ENCODE measurements at regions not wholly inside any gene's neighbourhood (a gene's known extent, or its start where the extent isn't known, plus 50 kb on each side); places are given as distances from the start of the nearest gene placed in this dataset.

GRCh38 chr1:60866226-60866900, 216.0 kb upstream of the NFIA start:
- TF ChIP-seq, protein P1, sequence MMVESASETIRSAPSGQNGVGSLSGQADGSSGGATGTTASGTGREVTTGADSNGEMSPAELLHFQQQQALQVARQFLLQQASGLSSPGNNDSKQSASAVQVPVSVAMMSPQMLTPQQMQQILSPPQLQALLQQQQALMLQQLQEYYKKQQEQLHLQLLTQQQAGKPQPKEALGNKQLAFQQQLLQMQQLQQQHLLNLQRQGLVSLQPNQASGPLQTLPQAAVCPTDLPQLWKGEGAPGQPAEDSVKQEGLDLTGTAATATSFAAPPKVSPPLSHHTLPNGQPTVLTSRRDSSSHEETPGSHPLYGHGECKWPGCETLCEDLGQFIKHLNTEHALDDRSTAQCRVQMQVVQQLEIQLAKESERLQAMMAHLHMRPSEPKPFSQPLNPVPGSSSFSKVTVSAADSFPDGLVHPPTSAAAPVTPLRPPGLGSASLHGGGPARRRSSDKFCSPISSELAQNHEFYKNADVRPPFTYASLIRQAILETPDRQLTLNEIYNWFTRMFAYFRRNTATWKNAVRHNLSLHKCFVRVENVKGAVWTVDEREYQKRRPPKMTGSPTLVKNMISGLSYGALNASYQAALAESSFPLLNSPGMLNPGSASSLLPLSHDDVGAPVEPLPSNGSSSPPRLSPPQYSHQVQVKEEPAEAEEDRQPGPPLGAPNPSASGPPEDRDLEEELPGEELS (CRISPR knock-in tag; IDR thresholded peaks at IDR 0.05): no peak
- TF ChIP-seq, protein P2, sequence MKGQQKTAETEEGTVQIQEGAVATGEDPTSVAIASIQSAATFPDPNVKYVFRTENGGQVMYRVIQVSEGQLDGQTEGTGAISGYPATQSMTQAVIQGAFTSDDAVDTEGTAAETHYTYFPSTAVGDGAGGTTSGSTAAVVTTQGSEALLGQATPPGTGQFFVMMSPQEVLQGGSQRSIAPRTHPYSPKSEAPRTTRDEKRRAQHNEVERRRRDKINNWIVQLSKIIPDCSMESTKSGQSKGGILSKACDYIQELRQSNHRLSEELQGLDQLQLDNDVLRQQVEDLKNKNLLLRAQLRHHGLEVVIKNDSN (CRISPR knock-in tag; IDR thresholded peaks at IDR 0.05): no peak
- TF ChIP-seq ZNF263 (CRISPR knock-in tag; IDR thresholded peaks at IDR 0.05; ENCODE audit: low read depth): no peak
- TF ChIP-seq NFE2L1 (CRISPR knock-in tag; IDR thresholded peaks at IDR 0.05): no peak
- no peak for TF ChIP-seq ZNF416 (CRISPR knock-in tag; IDR thresholded peaks at IDR 0.05)
- no peak for TF ChIP-seq ZNF219 (CRISPR knock-in tag; IDR thresholded peaks at IDR 0.05; ENCODE audit: borderline replicate concordance)
- TF ChIP-seq, protein P3, sequence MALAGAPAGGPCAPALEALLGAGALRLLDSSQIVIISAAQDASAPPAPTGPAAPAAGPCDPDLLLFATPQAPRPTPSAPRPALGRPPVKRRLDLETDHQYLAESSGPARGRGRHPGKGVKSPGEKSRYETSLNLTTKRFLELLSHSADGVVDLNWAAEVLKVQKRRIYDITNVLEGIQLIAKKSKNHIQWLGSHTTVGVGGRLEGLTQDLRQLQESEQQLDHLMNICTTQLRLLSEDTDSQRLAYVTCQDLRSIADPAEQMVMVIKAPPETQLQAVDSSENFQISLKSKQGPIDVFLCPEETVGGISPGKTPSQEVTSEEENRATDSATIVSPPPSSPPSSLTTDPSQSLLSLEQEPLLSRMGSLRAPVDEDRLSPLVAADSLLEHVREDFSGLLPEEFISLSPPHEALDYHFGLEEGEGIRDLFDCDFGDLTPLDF (CRISPR knock-in tag; IDR thresholded peaks at IDR 0.05): no peak
- Mint-ChIP-seq H3K4me3 (no peak overlapping the region), H3K27me3 (ENCODE audit: low read depth) (no peaks in the 10 kb centered on the region), H3K4me1 (peaks cover 41% of the 10 kb centered on the region), H3K9me3 (no peaks in the 10 kb centered on the region), H3K27ac (no peak overlapping the region), H3K36me3 (no peaks in the 10 kb centered on the region)
- ATAC-seq (no peak), DNase-seq (ENCODE audit: low spot score) (no peak)
- ChIA-PET CTCF (interaction anchor here (1.1 to 1.4 kb wide), 2 partner anchors 21 to 184 kb away, joined by 3 read pairs; no protein-coding TSS in a partner anchor), POLR2A (interaction anchor here (1.0 kb wide), 1 partner anchor 17 kb away, joined by 3 read pairs; no protein-coding TSS in a partner anchor)

GRCh38 chr1:60865166-60865565, 217.2 kb upstream of the NFIA start:
- no peaks in the 10 kb centered on the region for H3K27me3 Mint-ChIP-seq (ENCODE audit: low read depth)
- DNase-seq (ENCODE audit: low spot score) (no peak), ATAC-seq (no peak)
- no peak overlapping the region for H3K4me3 Mint-ChIP-seq
- peaks cover 37% of the 10 kb centered on the region for H3K4me1 Mint-ChIP-seq
- H3K27ac Mint-ChIP-seq: no peak overlapping the region
- no peaks in the 10 kb centered on the region for H3K9me3 Mint-ChIP-seq
- no peaks in the 10 kb centered on the region for H3K36me3 Mint-ChIP-seq
- ChIA-PET CTCF (no interaction called here), POLR2A (interaction anchor here (0.9 kb wide), 1 partner anchor 22 kb away, joined by 9 read pairs; no protein-coding TSS in a partner anchor)
- TF ChIP-seq, protein P2 (CRISPR knock-in tag; IDR thresholded peaks at IDR 0.05): no peak
- TF ChIP-seq, protein P4, sequence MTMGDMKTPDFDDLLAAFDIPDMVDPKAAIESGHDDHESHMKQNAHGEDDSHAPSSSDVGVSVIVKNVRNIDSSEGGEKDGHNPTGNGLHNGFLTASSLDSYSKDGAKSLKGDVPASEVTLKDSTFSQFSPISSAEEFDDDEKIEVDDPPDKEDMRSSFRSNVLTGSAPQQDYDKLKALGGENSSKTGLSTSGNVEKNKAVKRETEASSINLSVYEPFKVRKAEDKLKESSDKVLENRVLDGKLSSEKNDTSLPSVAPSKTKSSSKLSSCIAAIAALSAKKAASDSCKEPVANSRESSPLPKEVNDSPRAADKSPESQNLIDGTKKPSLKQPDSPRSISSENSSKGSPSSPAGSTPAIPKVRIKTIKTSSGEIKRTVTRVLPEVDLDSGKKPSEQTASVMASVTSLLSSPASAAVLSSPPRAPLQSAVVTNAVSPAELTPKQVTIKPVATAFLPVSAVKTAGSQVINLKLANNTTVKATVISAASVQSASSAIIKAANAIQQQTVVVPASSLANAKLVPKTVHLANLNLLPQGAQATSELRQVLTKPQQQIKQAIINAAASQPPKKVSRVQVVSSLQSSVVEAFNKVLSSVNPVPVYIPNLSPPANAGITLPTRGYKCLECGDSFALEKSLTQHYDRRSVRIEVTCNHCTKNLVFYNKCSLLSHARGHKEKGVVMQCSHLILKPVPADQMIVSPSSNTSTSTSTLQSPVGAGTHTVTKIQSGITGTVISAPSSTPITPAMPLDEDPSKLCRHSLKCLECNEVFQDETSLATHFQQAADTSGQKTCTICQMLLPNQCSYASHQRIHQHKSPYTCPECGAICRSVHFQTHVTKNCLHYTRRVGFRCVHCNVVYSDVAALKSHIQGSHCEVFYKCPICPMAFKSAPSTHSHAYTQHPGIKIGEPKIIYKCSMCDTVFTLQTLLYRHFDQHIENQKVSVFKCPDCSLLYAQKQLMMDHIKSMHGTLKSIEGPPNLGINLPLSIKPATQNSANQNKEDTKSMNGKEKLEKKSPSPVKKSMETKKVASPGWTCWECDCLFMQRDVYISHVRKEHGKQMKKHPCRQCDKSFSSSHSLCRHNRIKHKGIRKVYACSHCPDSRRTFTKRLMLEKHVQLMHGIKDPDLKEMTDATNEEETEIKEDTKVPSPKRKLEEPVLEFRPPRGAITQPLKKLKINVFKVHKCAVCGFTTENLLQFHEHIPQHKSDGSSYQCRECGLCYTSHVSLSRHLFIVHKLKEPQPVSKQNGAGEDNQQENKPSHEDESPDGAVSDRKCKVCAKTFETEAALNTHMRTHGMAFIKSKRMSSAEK (CRISPR knock-in tag; IDR thresholded peaks at IDR 0.05; ENCODE audit: borderline replicate concordance): no peak
- no peak for TF ChIP-seq ZNF281 (CRISPR knock-in tag; IDR thresholded peaks at IDR 0.05)
- no peak for TF ChIP-seq ZNF232 (CRISPR knock-in tag; IDR thresholded peaks at IDR 0.05)
- TF ChIP-seq ATF1 (CRISPR knock-in tag; IDR thresholded peaks at IDR 0.05): no peak
